ENCODE measurements at regions not wholly inside any gene's neighbourhood (a gene's known extent, or its start where the extent isn't known, plus 50 kb on each side); places are given as distances from the start of the nearest gene placed in this dataset.

DNA sequence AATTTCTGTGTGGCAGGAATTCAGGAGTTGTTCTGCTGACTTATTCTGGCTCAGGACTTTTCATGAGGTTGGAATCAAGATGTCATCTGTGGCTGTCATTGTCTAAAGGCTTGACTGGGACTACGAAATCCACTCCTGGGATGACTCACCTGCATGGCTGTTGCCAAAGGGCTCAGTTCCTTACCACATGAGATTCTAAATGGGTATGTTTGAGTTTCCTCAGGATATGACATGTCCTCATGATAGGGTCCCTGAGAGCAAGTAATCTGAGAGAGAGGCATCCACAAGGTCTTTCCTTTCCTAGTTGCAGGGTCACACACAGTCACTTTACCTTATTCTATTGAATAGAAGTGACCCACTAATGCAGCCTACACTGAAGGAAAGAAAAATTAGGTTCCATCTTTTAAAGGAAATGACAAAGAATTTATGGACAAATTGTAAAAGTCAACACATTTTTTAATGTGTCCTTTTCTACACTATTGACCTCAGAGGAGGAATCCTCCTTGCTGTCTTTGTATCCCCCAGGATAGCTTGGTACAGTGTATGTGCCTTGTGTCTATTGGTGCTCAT is 1025.0 kb upstream of the GJE1 start:
- TF ChIP-seq CTCF (IDR thresholded peaks at IDR 0.05; ENCODE audit: low read depth, low read length) (no peak), POLR2A (IDR thresholded peaks at IDR 0.05; ENCODE audit: extremely low read depth, insufficient read length) (no peak), MYC (IDR thresholded peaks at IDR 0.05; ENCODE audit: low read depth, low read length) (no peak)
